ENCODE measurements at regions not wholly inside any gene's neighbourhood (a gene's known extent, or its start where the extent isn't known, plus 50 kb on each side); places are given as distances from the start of the nearest gene placed in this dataset.

GRCh38 chr7:121519548-121520521 is 123.7 kb upstream of the FAM3C start:
- no peak overlapping the region for H3K4me3 ChIP-seq
- H3K9me3 ChIP-seq = no peaks in the 10 kb centered on the region
- ATAC-seq (no peak), DNase-seq (no peak)
- no peak overlapping the region for H3K27ac ChIP-seq
- H3K36me3 ChIP-seq = no peaks in the 10 kb centered on the region
- no peaks in the 10 kb centered on the region for H3K4me1 ChIP-seq
- TF ChIP-seq CTCF (IDR thresholded peaks at IDR 0.05) = no peak
- intact Hi-C loops (cut with DNase I) = no loop called here
- H3K27me3 ChIP-seq = no peaks in the 10 kb centered on the region

- Histone ChIP-seq H3K9me3 (no peaks in the 10 kb centered on the region), H3K27me3 (no peaks in the 10 kb centered on the region), H3K27ac (no peak overlapping the region), H3K36me3 (no peaks in the 10 kb centered on the region), H3K4me1 (no peaks in the 10 kb centered on the region), H3K4me3 (no peak overlapping the region)
- ATAC-seq (no peak), DNase-seq (no peak)
- no peak for TF ChIP-seq CTCF (IDR thresholded peaks at IDR 0.05)
- intact Hi-C loops (cut with DNase I) = no loop called here
These were observed 121.5 kb upstream of the FAM3C start for GRCh38 chr7:121517591-121517990.

GRCh38 chr7:121516821-121517220 is 120.7 kb upstream of the FAM3C start:
- ATAC-seq (no peak), DNase-seq (no peak)
- intact Hi-C loops (cut with DNase I) = no loop called here
- Histone ChIP-seq H3K4me3 (no peak overlapping the region), H3K27me3 (no peaks in the 10 kb centered on the region), H3K9me3 (no peaks in the 10 kb centered on the region), H3K36me3 (no peaks in the 10 kb centered on the region), H3K27ac (no peak overlapping the region), H3K4me1 (no peaks in the 10 kb centered on the region)
- TF ChIP-seq CTCF (IDR thresholded peaks at IDR 0.05) = no peak

- ATAC-seq (no peak), DNase-seq (no peak)
- Histone ChIP-seq H3K36me3 (no peaks in the 10 kb centered on the region), H3K27ac (no peak overlapping the region), H3K27me3 (no peaks in the 10 kb centered on the region), H3K4me1 (no peaks in the 10 kb centered on the region), H3K4me3 (no peak overlapping the region), H3K9me3 (no peaks in the 10 kb centered on the region)
- TF ChIP-seq CTCF (IDR thresholded peaks at IDR 0.05) = no peak
- intact Hi-C loops (cut with DNase I) = no loop called here
These were observed 119.7 kb upstream of the FAM3C start for GRCh38 chr7:121515630-121516401.

- H3K27me3 ChIP-seq = no peaks in the 10 kb centered on the region
- no peak for TF ChIP-seq CTCF (IDR thresholded peaks at IDR 0.05)
- no peak overlapping the region for H3K27ac ChIP-seq
- ATAC-seq (no peak), DNase-seq (no peak)
- H3K36me3 ChIP-seq = no peaks in the 10 kb centered on the region
- intact Hi-C loops (cut with DNase I) = no loop called here
- H3K4me1 ChIP-seq = no peaks in the 10 kb centered on the region
- no peaks in the 10 kb centered on the region for H3K9me3 ChIP-seq
- H3K4me3 ChIP-seq = no peak overlapping the region
These were observed 119.1 kb upstream of the FAM3C start for GRCh38 chr7:121515229-121515628.

Measured in upper lobe of right lung (tissue), 1 donor.